NAMALWA (cell line): ENCODE measurements at regions not wholly inside any gene's neighbourhood (a gene's known extent, or its start where the extent isn't known, plus 50 kb on each side); places are given as distances from the start of the nearest gene placed in this dataset.

Source experiments
- DNase-seq: peaks from one replicate; pipeline ENCODE4 v3.0.0-alpha.2; 2015; ENCODE audit warnings: low spot score

DNA sequence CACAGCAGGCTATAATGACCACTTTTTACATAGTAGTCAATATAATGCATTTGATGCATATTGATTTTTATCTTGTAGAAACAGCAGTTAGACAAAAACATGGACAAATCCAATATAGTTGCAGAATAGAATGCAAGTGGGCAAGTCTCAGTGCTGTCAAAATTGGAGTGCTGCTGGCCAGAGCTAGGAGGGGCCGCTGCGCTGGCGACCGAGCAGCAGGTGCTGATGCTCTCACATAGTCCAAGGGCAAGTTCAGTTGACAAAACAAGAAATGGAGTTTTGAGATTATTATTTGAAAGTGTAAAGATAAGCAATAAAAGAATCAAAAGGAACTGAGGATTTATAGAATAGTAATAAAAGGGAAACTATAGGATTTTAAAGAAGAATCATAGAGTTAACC is 60.6 kb upstream of the CDK20 start:
- DNase-seq = no peak

DNA sequence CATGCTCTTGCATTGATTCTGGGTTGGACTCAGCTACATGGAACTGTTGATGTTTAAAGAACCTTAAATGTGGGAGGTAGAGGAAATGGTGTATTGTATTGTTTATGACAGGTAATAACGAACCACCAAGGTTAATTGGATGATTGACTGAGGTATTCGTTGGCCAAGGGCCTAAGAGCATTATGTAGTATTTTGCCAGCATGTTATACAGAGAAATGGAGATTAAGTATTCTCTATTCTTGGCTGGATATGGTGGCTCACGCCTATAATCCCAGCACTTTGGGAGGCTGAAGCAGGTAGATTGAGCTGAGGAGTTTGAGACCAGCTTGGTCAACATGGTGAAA is 59.0 kb upstream of the CDK20 start:
- DNase-seq = no peak

DNA sequence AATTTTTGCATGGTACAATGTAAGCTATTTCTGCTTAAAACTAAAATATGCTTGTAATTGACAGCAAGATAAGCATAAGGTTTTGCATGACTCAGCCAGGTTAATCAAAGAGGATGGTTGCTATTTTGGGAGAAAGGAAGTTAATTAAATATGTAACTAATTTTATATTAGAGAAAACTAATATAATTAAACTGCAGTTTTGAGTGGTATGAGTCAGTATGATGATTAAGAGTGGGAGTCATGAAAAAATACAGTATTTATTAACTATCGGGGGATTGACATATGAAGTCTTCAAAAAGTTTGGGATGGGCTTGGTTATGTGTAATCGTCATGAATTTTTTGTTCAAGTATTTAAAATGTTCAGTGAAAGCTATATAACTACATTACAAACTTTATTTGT is 54.0 kb upstream of the CDK20 start:
- DNase-seq = no peak

DNA sequence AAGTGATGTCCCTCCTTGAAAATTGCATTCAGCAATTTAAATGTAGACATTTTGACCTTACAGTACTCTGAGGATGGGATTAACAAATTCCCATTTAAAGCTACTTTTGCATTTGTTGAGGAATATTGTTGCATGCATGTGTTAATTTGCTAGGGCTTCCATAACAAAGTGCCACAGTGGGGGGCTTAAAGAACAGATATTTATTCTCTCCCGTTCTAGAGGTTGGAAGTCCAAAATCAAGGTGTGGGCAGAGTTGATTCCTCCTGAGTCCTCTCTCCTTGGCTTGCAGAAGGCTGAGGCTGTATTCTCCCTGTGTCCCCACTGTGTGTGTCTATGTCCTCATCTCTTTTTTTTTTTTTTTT is 51.8 kb upstream of the CDK20 start:
- DNase-seq = no peak

DNA sequence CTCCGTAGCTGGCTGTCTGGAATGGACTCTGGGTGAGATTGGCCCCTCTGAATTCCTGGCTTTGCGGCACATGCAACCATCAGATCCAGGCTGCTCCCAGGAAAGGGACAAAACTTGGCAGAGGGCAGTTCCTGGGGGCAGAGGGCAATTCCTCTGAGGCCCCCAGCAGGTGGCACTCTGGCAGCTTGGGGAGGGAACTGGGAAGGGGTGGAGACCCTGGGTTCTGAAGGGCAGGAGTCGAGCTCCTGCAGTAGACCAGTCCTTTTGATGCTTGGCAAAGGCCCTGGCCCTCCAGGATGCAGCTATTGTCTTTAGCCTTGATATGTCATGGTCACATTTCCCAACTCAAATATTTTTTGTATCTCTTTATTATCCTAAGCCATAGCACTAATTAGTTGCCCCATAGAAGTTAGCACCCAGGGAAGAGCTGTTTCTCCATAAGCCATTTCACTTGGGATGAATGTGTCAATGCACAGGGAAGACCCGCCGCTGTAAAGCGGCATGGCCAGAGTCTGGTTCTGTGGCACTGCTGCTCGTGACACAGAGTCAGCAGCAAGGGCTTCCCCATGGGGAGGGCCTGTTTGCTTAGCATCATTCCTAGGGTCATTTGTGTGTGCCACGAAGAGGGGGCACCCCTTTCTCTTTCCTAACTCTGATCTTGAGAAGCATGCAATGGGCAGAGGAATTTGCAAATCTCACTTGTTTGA is 51.2 kb upstream of the CDK20 start:
- DNase-seq = no peak

- no peak for DNase-seq
Observed at GRCh38 chr9:88024896-88025295, 50.6 kb upstream of the CDK20 start.
